ENCODE measurements at regions not wholly inside any gene's neighbourhood (a gene's known extent, or its start where the extent isn't known, plus 50 kb on each side); places are given as distances from the start of the nearest gene placed in this dataset.

DNA sequence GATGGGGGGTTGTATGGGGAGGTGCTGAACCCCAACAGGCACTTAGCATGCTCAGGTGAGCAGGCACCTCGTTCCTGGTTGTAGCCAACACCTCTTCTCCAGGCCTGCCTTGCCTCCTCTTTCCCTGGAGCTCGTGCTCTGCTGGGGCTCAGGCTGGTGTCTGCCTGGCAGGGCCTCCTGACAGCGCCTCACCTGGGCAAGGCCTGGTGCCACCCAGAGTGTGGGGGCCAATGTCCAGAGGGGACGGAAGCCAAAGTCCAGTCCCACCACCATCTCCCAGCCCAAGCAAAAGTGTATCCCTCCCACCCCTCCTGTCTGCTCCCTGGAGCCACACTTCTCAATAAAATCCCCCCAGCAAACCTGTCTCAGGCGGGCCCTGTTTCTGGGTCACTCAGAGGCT lies 304.2 kb upstream of the TNRC6C start:
- no peak for DNase-seq (ENCODE audit: extremely low read depth in 1 of 4, low spot score in 3 of 4)
- Histone ChIP-seq H4K20me1 (replicated peaks; ENCODE audit: control insufficient read depth, insufficient read depth, low read length) (no peaks in the 10 kb centered on the region), H3K9me3 (replicated peaks; ENCODE audit: control insufficient read depth, insufficient read depth, low read depth, low read length) (no peaks in the 10 kb centered on the region), H3K27me3 (ENCODE audit: control insufficient read depth in 2 of 2, insufficient read depth in 2 of 2, low read length in 2 of 2) (peaks cover 27 to 58% of the 10 kb centered on the region in 2 experiments), H2AFZ (ENCODE audit: low read depth, low read length) (no peak overlapping the region), H3K9ac (ENCODE audit: insufficient read depth in 1 of 2, low read depth in 2 of 2, low read length in 2 of 2) (no peak overlapping the region), H3K27ac (ENCODE audit: extremely low read depth, low read depth, low read length) (no peak overlapping the region), H3K36me3 (ENCODE audit: control insufficient read depth, insufficient read depth, low read length) (no peaks in the 10 kb centered on the region), H3K9me1 (ENCODE audit: control insufficient read depth, insufficient read depth, low read length) (no peaks in the 10 kb centered on the region), H3K4me3 (no peak overlapping the region), H3K79me2 (ENCODE audit: control insufficient read depth, insufficient read depth, low read length) (no peaks in the 10 kb centered on the region), H3K4me1 (replicated peaks in 1 of 2; ENCODE audit: control insufficient read depth in 2 of 2, insufficient read depth in 2 of 2, low read length in 2 of 2) (no peaks in the 10 kb centered on the region), H3K4me2 (ENCODE audit: insufficient read depth, low read length) (no peak overlapping the region)
- no TSS peak for BruUV-seq (replicated peaks)
- intact Hi-C loops (cut with micrococcal nuclease) = no loop called here
- in situ Hi-C loops (cut with MboI) = no loop called here
- no peak for FAIRE-seq
- POLR2A ChIA-PET = no interaction called here
- ATAC-seq = no peak
- CTCF ChIA-PET (ENCODE audit: low intra/inter-chr PET ratio) = no interaction called here
- 0% methylated on average over 4 of the region's 5 CpGs for WGBS (ENCODE audit: insufficient coverage, low coverage, missing lambda C conversion rate)
- TF ChIP-seq IRF1 (CRISPR knock-in tag; IDR thresholded peaks at IDR 0.05; ENCODE audit: borderline replicate concordance) = no peak
- TF ChIP-seq, protein P1, sequence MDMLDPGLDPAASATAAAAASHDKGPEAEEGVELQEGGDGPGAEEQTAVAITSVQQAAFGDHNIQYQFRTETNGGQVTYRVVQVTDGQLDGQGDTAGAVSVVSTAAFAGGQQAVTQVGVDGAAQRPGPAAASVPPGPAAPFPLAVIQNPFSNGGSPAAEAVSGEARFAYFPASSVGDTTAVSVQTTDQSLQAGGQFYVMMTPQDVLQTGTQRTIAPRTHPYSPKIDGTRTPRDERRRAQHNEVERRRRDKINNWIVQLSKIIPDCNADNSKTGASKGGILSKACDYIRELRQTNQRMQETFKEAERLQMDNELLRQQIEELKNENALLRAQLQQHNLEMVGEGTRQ (CRISPR knock-in tag; IDR thresholded peaks at IDR 0.05) = no peak
- no peak for TF ChIP-seq BCOR (IDR thresholded peaks at IDR 0.05)
- no peak for TF ChIP-seq SIRT6 (IDR thresholded peaks at IDR 0.05; ENCODE audit: low read depth, low read length)
- no peak for TF ChIP-seq NR2C1 (IDR thresholded peaks at IDR 0.05)
- TF ChIP-seq NR2C1 (tag; IDR thresholded peaks at IDR 0.05) = no peak
- TF ChIP-seq SMARCA4 (IDR thresholded peaks at IDR 0.05) = no peak
- TF ChIP-seq YY1 (IDR thresholded peaks at IDR 0.05; ENCODE audit: borderline replicate concordance in 1 of 3, control insufficient read depth in 1 of 3, extremely low read depth in 1 of 3, insufficient read depth in 3 of 3, insufficient read length in 1 of 3, insufficient replicate concordance in 2 of 3, low read depth in 1 of 3, low read length in 2 of 3) = no peak
- TF ChIP-seq, protein P2, sequence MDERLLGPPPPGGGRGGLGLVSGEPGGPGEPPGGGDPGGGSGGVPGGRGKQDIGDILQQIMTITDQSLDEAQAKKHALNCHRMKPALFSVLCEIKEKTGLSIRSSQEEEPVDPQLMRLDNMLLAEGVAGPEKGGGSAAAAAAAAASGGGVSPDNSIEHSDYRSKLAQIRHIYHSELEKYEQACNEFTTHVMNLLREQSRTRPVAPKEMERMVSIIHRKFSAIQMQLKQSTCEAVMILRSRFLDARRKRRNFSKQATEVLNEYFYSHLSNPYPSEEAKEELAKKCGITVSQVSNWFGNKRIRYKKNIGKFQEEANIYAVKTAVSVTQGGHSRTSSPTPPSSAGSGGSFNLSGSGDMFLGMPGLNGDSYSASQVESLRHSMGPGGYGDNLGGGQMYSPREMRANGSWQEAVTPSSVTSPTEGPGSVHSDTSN (CRISPR knock-in tag; IDR thresholded peaks at IDR 0.05; ENCODE audit: low read depth) = no peak
- TF ChIP-seq, protein P2 (tag; conservative IDR thresholded peaks at IDR 0.05; ENCODE audit: low read depth) = no peak
- no peak for TF ChIP-seq NCOA4 (IDR thresholded peaks at IDR 0.05; ENCODE audit: partially characterized antibody)
- no peak for TF ChIP-seq ZBTB8A (IDR thresholded peaks at IDR 0.05; ENCODE audit: partially characterized antibody)
- no peak for TF ChIP-seq MTF1 (CRISPR knock-in tag; IDR thresholded peaks at IDR 0.05; ENCODE audit: borderline replicate concordance)
- no peak for TF ChIP-seq HBP1 (CRISPR knock-in tag; IDR thresholded peaks at IDR 0.05)
- TF ChIP-seq BACH1 (tag; IDR thresholded peaks at IDR 0.05) = no peak
- no peak for TF ChIP-seq KAT2B (IDR thresholded peaks at IDR 0.05; ENCODE audit: low read depth, low read length)
- TF ChIP-seq RBM14 (IDR thresholded peaks at IDR 0.05; ENCODE audit: borderline replicate concordance, insufficient read depth, low read depth, low read length) = no peak
- no peak for TF ChIP-seq RFX7 (CRISPR knock-in tag; IDR thresholded peaks at IDR 0.05)
